HUES6 (cell line): ENCODE measurements at regions not wholly inside any gene's neighbourhood (a gene's known extent, or its start where the extent isn't known, plus 50 kb on each side); places are given as distances from the start of the nearest gene placed in this dataset.

ENCODE experiments used
- H3K27ac ChIP-seq: 2 replicates; pipeline ENCODE4 v1.7.0; 2013; ENCODE audit warnings: low read depth, mild to moderate bottlenecking, low read length, inconsistent platforms
- H3K27me3 ChIP-seq: 2 replicates; pipeline ENCODE4 v1.6.1; 2013; ENCODE audit warnings: low read length; ENCODE audit not compliant: control insufficient read depth, insufficient read depth
- H3K36me3 ChIP-seq: 2 replicates; pipeline ENCODE4 v1.6.1; 2013; ENCODE audit warnings: low read length; ENCODE audit not compliant: control insufficient read depth, insufficient read depth
- H3K4me1 ChIP-seq: 2 replicates; pipeline ENCODE4 v1.6.1; 2013; ENCODE audit warnings: low read length; ENCODE audit not compliant: control insufficient read depth, insufficient read depth
- H3K4me3 ChIP-seq: 2 replicates; pipeline ENCODE4 v1.5.1; 2013; ENCODE audit warnings: low read depth, low read length
- H3K9ac ChIP-seq: one replicate; pipeline ENCODE4 v1.6.1; 2013; ENCODE audit warnings: mild to moderate bottlenecking, low read length
- H3K9me3 ChIP-seq: 2 replicates; pipeline ENCODE4 v1.6.1; 2013; ENCODE audit warnings: low read depth, low read length; ENCODE audit not compliant: control insufficient read depth, insufficient read depth

DNA sequence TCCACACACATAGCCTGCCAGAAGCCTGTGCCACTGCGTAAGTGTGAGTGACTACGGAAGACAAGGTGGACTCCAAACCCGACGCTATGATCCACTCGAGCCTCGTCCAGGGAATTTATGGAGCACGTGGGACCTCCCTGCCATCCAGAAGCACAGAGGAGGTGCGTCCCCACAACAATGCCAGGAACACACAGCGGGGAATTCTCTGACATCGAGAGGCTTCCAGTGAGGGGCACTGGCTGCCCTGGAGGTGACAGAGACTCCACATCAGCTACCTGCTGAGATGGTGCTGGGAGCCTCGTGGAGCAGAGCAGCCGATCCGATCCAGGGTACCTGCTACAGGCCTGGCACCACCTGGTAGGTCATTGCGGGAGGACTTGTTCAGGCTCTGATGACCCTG, 72.2 kb upstream of the INSIG1 start:
- Histone ChIP-seq H3K9ac (no peak overlapping the region), H3K9me3 (no peaks in the 10 kb centered on the region), H3K4me3 (no peak overlapping the region), H3K27me3 (peaks cover 17% of the 10 kb centered on the region), H3K36me3 (no peaks in the 10 kb centered on the region), H3K27ac (no peak overlapping the region), H3K4me1 (peaks cover 40% of the 10 kb centered on the region)

DNA sequence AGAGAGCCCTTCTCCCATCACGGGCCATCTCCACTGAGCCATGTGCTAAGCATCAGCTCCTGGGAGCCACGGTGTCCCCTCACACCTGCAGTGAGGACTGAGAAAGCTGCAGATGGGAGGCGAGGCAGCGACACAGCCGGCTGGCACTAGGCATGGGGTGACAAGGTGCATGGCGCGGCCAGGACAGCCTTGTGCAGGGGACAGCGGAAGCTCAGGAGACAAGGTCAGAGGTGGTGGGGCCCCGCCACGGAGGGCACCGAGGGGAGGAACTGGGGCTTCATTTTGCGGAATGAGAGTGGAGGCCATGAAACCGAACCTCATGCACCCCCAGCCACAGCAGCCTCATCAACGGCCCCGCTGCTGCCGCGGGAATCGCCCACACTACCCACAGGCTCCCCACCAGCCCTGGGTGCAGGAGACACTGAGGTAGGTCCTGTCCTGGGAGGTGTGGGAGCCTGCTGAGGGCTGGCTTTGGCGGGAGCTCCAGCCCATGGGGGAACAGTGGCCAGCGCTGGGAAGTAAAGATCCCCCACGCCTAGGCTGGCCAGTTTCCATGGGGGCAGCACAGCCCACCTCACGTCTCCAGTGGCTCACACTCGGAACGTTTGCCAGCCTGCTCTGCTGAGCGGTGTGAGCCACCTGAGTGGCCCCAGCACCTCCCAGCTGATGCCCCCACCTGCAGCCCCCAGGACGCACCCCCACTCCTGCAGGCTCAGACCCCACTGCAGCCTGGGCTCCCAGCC, 71.2 kb upstream of the INSIG1 start:
- no peak overlapping the region for H3K9ac ChIP-seq
- no peaks in the 10 kb centered on the region for H3K9me3 ChIP-seq
- peaks cover 17% of the 10 kb centered on the region for H3K27me3 ChIP-seq
- H3K27ac ChIP-seq, result no peak overlapping the region
- H3K4me3 ChIP-seq, result no peak overlapping the region
- H3K36me3 ChIP-seq, result no peaks in the 10 kb centered on the region
- peaks cover 35% of the 10 kb centered on the region; the same call in 1 of the 2 replicates for H3K4me1 ChIP-seq

GRCh38 chr7:155227004-155227787, 70.5 kb upstream of the INSIG1 start:
- H3K4me3 ChIP-seq, result no peak overlapping the region
- peaks cover 17% of the 10 kb centered on the region for H3K27me3 ChIP-seq
- H3K9me3 ChIP-seq, result no peaks in the 10 kb centered on the region
- H3K4me1 ChIP-seq, result peaks cover 35% of the 10 kb centered on the region; the same call in 1 of the 2 replicates
- no peaks in the 10 kb centered on the region for H3K36me3 ChIP-seq
- no peak overlapping the region for H3K9ac ChIP-seq
- H3K27ac ChIP-seq, result no peak overlapping the region

GRCh38 chr7:155227788-155228458, 69.8 kb upstream of the INSIG1 start:
- Histone ChIP-seq H3K36me3 (no peaks in the 10 kb centered on the region), H3K27ac (no peak overlapping the region), H3K9ac (no peak overlapping the region), H3K4me3 (no peak overlapping the region), H3K9me3 (no peaks in the 10 kb centered on the region), H3K27me3 (peaks cover 17% of the 10 kb centered on the region), H3K4me1 (peaks cover 35% of the 10 kb centered on the region; the same call in 1 of the 2 replicates)

- H3K36me3 ChIP-seq, result no peaks in the 10 kb centered on the region
- no peak overlapping the region for H3K27ac ChIP-seq
Measured at GRCh38 chr7:155228459-155228845, 69.2 kb upstream of the INSIG1 start.

GRCh38 chr7:155228894-155229293, 68.8 kb upstream of the INSIG1 start:
- Histone ChIP-seq H3K27me3 (peaks cover 17% of the 10 kb centered on the region), H3K9ac (no peak overlapping the region), H3K27ac (no peak overlapping the region)

More at GRCh38 chr7:155228459-155228845, 69.2 kb upstream of the INSIG1 start:
- H3K4me3 ChIP-seq, result no peak overlapping the region
- H3K9me3 ChIP-seq, result no peaks in the 10 kb centered on the region
- H3K9ac ChIP-seq, result no peak overlapping the region
- peaks cover 17% of the 10 kb centered on the region for H3K27me3 ChIP-seq
- peaks cover 35% of the 10 kb centered on the region; the same call in 1 of the 2 replicates for H3K4me1 ChIP-seq

GRCh38 chr7:155229548-155230168, 68.0 kb upstream of the INSIG1 start:
- Histone ChIP-seq H3K4me1 (peaks cover 23% of the 10 kb centered on the region; the same call in 1 of the 2 replicates), H3K9me3 (no peaks in the 10 kb centered on the region), H3K9ac (no peak overlapping the region), H3K4me3 (no peak overlapping the region), H3K27ac (no peak overlapping the region), H3K36me3 (no peaks in the 10 kb centered on the region), H3K27me3 (peaks cover 17% of the 10 kb centered on the region)

More at GRCh38 chr7:155228894-155229293, 68.8 kb upstream of the INSIG1 start:
- Histone ChIP-seq H3K36me3 (no peaks in the 10 kb centered on the region), H3K4me1 (peaks cover 31% of the 10 kb centered on the region; the same call in 1 of the 2 replicates), H3K9me3 (no peaks in the 10 kb centered on the region), H3K4me3 (no peak overlapping the region)

DNA sequence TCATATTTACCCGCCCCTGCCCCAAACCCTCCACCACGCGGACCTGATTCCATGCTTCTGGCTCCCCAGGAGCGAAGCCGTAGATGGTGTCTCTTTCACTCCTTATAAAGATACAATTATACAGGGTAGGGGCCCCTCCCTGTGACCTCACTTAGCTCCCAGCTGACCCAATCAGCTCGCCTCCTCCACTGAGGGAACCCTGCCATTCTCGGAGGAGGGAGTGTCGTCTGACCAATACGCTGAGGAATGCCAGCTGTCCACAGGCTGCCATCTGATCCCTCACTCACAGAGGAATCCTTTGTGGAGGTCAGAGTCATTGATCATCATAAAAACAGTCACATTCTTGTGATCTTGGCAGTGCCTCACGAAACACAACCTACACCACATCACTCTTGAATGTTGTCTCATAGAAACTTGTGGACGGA, 67.5 kb upstream of the INSIG1 start:
- Histone ChIP-seq H3K27me3 (peaks cover 17% of the 10 kb centered on the region), H3K36me3 (no peaks in the 10 kb centered on the region), H3K9me3 (no peaks in the 10 kb centered on the region), H3K4me3 (no peak overlapping the region), H3K27ac (no peak overlapping the region), H3K4me1 (peaks cover 22% of the 10 kb centered on the region; the same call in 1 of the 2 replicates), H3K9ac (no peak overlapping the region)

- Histone ChIP-seq H3K4me3 (no peak overlapping the region), H3K27me3 (peaks cover 17% of the 10 kb centered on the region), H3K4me1 (peaks cover 22% of the 10 kb centered on the region; the same call in 1 of the 2 replicates), H3K9ac (no peak overlapping the region), H3K9me3 (no peaks in the 10 kb centered on the region), H3K27ac (no peak overlapping the region), H3K36me3 (no peaks in the 10 kb centered on the region)
Measured at GRCh38 chr7:155231241-155231800, 66.4 kb upstream of the INSIG1 start.

DNA sequence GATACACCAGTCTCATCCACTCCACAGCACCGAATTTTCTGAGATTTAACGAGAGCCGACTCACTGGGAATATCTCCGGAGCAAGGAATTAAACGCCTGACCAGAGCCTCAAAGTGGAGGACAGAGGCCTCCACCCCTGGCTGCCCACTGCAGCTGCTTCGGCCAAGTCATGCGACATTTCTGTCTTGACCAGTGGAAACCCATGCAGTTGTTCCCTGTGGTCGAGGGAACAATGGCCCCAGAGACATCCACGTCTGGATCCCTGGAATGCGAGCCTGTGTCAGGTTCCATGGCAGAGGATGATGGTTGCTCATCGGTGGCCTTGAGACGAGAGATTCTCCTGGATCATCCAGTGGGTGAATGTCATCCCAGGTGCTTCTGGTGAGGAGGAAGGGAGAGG, 65.7 kb upstream of the INSIG1 start:
- Histone ChIP-seq H3K4me1 (peaks cover 22% of the 10 kb centered on the region; the same call in 1 of the 2 replicates), H3K4me3 (no peak overlapping the region), H3K36me3 (no peaks in the 10 kb centered on the region), H3K9me3 (no peaks in the 10 kb centered on the region), H3K27ac (no peak overlapping the region), H3K27me3 (peaks cover 16% of the 10 kb centered on the region), H3K9ac (no peak overlapping the region)
